ENCODE measurements at regions not wholly inside any gene's neighbourhood (a gene's known extent, or its start where the extent isn't known, plus 50 kb on each side); places are given as distances from the start of the nearest gene placed in this dataset.
"Not testable (repeated sequence)": the region's sequence is repeated elsewhere in the genome, so short reads cannot be mapped to it uniquely, and the experiment has no call there.

DNA sequence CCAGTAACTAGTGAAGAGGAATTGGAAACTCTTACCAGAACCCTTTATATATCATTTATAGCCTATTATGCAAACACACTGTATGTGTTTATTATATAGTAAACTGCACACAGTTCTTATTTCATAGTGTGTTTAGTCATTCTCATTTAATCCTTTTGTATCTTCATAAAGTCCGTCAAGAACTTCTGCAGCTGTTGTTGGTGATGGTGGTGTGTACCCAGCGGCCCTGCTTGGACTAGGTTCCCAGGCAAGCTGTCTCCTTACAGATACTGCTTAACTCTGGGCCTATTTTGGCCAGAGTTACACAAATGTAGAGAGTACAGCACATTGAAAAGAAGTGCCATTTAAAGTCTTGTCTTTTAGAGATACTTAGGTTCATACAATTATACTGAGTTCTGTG, 231.9 kb downstream of the NDUFS4 start:
- no peak for DNase-seq (ENCODE audit: low read depth, low spot score)
- H3K4me3 ChIP-seq (ENCODE audit: low read depth, low read length) = no peak overlapping the region
- TF ChIP-seq, protein P1, sequence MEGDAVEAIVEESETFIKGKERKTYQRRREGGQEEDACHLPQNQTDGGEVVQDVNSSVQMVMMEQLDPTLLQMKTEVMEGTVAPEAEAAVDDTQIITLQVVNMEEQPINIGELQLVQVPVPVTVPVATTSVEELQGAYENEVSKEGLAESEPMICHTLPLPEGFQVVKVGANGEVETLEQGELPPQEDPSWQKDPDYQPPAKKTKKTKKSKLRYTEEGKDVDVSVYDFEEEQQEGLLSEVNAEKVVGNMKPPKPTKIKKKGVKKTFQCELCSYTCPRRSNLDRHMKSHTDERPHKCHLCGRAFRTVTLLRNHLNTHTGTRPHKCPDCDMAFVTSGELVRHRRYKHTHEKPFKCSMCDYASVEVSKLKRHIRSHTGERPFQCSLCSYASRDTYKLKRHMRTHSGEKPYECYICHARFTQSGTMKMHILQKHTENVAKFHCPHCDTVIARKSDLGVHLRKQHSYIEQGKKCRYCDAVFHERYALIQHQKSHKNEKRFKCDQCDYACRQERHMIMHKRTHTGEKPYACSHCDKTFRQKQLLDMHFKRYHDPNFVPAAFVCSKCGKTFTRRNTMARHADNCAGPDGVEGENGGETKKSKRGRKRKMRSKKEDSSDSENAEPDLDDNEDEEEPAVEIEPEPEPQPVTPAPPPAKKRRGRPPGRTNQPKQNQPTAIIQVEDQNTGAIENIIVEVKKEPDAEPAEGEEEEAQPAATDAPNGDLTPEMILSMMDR (IDR thresholded peaks at IDR 0.05; ENCODE audit: insufficient read depth, low read length, missing control alignments) = no peak
- ChIA-PET POLR2A (no interaction called here), CTCF (no interaction called here)

DNA sequence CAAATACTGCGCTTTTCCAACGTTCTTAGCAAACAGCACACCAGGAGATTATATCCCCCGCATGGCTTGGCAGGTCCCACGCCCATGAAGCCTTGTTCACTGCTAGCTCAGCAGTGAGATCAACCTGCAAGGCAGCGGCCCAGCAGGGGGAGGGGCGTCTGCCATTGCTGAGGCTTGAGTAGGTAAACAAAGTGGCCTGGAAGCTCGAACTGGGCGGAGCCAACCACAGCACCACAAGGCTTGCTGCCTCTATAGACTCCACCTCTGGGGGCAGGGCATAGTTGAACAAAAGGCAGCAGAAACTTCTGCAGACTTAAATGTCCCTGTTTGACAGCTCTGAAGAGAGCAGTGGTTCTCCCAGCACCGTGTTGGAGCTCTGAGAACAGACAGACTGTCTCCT, 239.2 kb downstream of the NDUFS4 start:
- DNase-seq (ENCODE audit: low read depth, low spot score); H3K4me3 ChIP-seq (ENCODE audit: low read depth, low read length); CTCF ChIA-PET; POLR2A ChIA-PET: not testable (repeated sequence)

DNA sequence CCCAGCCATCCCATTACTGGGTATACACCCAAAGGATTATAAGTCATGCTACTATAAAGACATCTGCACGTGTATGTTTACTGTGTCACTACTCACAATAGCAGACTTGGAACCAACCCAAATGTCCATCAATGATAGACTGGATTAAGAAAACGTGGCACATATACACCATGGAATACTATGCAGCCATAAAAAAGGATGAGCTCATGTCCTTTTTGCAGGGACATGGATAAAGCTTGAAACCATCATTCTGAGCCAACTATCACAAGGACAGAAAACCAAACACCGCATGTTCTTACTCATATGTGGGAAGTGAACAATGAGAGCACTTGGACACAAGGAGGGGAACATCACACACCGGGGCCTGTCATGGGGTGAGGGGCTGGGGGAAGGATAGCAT, 248.0 kb downstream of the NDUFS4 start:
- CTCF ChIA-PET; POLR2A ChIA-PET; DNase-seq (ENCODE audit: low read depth, low spot score); H3K4me3 ChIP-seq (ENCODE audit: low read depth, low read length): not testable (repeated sequence)

DNA sequence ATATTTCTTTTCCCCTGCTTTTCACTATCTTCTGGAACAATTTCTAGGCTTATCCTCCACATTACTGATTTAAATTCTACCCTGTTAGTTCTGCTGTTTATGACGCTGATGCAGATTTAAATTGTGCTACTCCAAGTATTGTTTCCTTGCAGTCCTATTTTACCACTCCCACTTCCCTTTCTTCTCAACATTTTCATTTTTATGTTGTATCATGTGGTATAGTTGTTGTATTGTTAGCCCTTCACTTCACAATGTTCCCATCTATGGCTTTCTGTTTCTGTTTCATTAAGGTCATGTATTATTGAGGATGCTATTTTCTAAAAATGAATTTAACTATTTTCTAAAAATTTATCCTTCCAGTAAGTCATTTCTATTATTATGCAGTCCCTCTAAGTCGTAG, 254.4 kb downstream of the NDUFS4 start:
- ChIA-PET CTCF (no interaction called here), POLR2A (no interaction called here)
- TF ChIP-seq, protein P1 (IDR thresholded peaks at IDR 0.05; ENCODE audit: insufficient read depth, low read length, missing control alignments) = no peak
- DNase-seq (ENCODE audit: low read depth, low spot score) = no peak
- no peak overlapping the region for H3K4me3 ChIP-seq (ENCODE audit: low read depth, low read length)

DNA sequence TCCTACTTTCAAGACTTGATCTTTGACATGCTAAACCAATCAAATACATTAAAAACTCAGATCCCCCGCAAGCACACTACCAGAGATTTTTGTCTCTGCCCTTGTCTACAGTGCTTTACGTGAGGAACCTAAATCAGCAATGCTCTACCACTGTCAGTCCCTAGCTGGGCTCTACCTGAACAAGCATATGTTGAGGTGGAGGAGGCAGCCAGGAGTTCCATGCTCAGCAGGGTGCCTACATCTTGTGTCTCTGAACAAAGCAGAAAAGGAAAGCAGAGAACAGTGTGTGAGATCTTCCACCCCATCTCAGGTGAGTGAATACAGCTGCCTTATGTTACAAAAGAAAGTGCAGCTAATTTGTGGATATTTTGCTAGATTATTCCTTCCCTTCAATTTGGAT, 255.0 kb downstream of the NDUFS4 start:
- no peak overlapping the region for H3K4me3 ChIP-seq (ENCODE audit: low read depth, low read length)
- no peak for DNase-seq (ENCODE audit: low read depth, low spot score)
- ChIA-PET CTCF (no interaction called here), POLR2A (no interaction called here)
- TF ChIP-seq, protein P1 (IDR thresholded peaks at IDR 0.05; ENCODE audit: insufficient read depth, low read length, missing control alignments) = no peak

DNA sequence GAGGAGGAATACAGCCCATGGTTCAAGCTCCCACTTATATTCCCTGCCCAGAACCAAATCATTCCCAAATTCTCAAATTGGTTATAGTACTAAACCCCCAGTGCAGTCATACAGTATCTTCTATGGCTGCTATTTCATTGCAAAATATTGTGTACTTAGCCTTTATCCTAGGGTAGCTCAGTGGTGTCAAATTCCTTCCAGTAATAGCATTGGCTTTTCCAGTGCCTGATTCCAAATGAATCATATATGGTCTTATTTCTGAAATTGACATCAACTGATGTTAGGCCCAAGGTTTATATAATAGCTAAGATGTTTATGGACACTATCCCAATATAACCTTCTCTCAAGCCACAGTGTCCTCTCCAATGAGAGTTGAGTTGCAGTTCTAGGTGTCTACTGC, 256.7 kb downstream of the NDUFS4 start:
- no peak for DNase-seq (ENCODE audit: low read depth, low spot score)
- no peak overlapping the region for H3K4me3 ChIP-seq (ENCODE audit: low read depth, low read length)
- TF ChIP-seq, protein P1 (IDR thresholded peaks at IDR 0.05; ENCODE audit: insufficient read depth, low read length, missing control alignments) = no peak
- POLR2A ChIA-PET = no interaction called here
- CTCF ChIA-PET = no interaction called here

DNA sequence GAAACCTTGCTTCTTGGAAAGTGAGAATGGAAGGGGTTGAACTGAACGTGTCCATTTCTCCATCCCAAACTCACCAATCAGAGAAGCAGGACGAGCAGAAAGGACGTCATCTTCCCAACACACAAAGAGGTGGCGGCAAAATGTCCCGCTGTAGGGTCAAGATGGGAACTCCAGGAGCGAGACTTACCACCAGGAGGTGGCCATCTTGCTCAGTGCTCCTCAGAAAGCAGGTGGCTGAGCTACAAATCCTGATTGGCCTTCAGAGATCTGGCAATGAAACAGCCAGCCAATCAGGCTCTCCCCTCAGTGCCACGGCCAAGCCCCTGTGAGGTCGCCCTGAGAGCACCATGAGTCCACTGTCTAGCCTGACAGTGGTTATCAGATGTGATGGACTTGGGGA, 259.0 kb downstream of the NDUFS4 start:
- ChIA-PET CTCF (interaction anchor here (1.4 kb wide), 1 partner anchor 10 kb away, joined by 3 read pairs; no protein-coding TSS in a partner anchor), POLR2A (no interaction called here)
- no peak for DNase-seq (ENCODE audit: low read depth, low spot score)
- no peak overlapping the region for H3K4me3 ChIP-seq (ENCODE audit: low read depth, low read length)
- TF ChIP-seq, protein P1 (IDR thresholded peaks at IDR 0.05; ENCODE audit: insufficient read depth, low read length, missing control alignments) = no peak

Data from AG04449 (cell line).